Activated T-helper 1 cell treated with anti-CD3 and anti-CD28 coated beads, Interleukin-2, amount 50 U/mL, for 16 hours (primary cell): ENCODE measurements at regions not wholly inside any gene's neighbourhood (a gene's known extent, or its start where the extent isn't known, plus 50 kb on each side); places are given as distances from the start of the nearest gene placed in this dataset.

Experiments used
- DNase-seq, 2 donors: peaks; one replicate each; pipeline ENCODE4 v3.0.0-alpha.2; 2020; ENCODE audit warnings: low read depth in 1 of 2, low spot score in 1 of 2

GRCh38 chr1:87560137-87560536, 231.5 kb downstream of the LMO4 start:
- DNase-seq = no peak

GRCh38 chr1:87560601-87561360, 232.1 kb downstream of the LMO4 start:
- no peak for DNase-seq

- DNase-seq = no peak
Observed at GRCh38 chr1:87563211-87563610, 234.5 kb downstream of the LMO4 start.

GRCh38 chr1:87565861-87566260, 237.2 kb downstream of the LMO4 start:
- DNase-seq = no peak

- DNase-seq = no peak
Observed at GRCh38 chr1:87568005-87568404, 239.3 kb downstream of the LMO4 start.

- DNase-seq = no peak
Observed at GRCh38 chr1:87568911-87569310, 240.2 kb downstream of the LMO4 start.

GRCh38 chr1:87572008-87572407, 243.3 kb downstream of the LMO4 start:
- DNase-seq = no peak

- DNase-seq = no peak
Observed at GRCh38 chr1:87572891-87573290, 244.2 kb downstream of the LMO4 start.

GRCh38 chr1:87575528-87575927, 246.8 kb downstream of the LMO4 start:
- DNase-seq = no peak

GRCh38 chr1:87578464-87578863, 249.8 kb downstream of the LMO4 start:
- no peak for DNase-seq

GRCh38 chr1:87583459-87583858, 254.8 kb downstream of the LMO4 start:
- DNase-seq = no peak

- DNase-seq = no peak
Observed at GRCh38 chr1:87584586-87584985, 255.9 kb downstream of the LMO4 start.

- DNase-seq = no peak
Observed at GRCh38 chr1:87586501-87586900, 257.8 kb downstream of the LMO4 start.

GRCh38 chr1:87588495-87588894, 259.8 kb downstream of the LMO4 start:
- no peak for DNase-seq

GRCh38 chr1:87591492-87591891, 262.8 kb downstream of the LMO4 start:
- no peak for DNase-seq

- no peak for DNase-seq
Observed at GRCh38 chr1:87592156-87592555, 263.5 kb downstream of the LMO4 start.

GRCh38 chr1:87594736-87595383, 266.2 kb downstream of the LMO4 start:
- DNase-seq = no peak

- DNase-seq = no peak
Observed at GRCh38 chr1:87595384-87595781, 266.7 kb downstream of the LMO4 start.

- DNase-seq = no peak
Observed at GRCh38 chr1:87598429-87598828, 269.7 kb downstream of the LMO4 start.

- no peak for DNase-seq
Observed at GRCh38 chr1:87599569-87599968, 270.9 kb downstream of the LMO4 start.

GRCh38 chr1:87600055-87600850, 271.6 kb downstream of the LMO4 start:
- no peak for DNase-seq

- no peak for DNase-seq
Observed at GRCh38 chr1:87600854-87601253, 272.2 kb downstream of the LMO4 start.
